Activated B cell treated with CpG ODN at 0.5 μM for 24 hours (primary cell): ENCODE measurements at regions not wholly inside any gene's neighbourhood (a gene's known extent, or its start where the extent isn't known, plus 50 kb on each side); places are given as distances from the start of the nearest gene placed in this dataset.

Experiments used
- ATAC-seq: fragments of 200-7000 bp; cut with Tn5 transposase; one replicate; pipeline ENCODE4 v1.10.0; 2021; ENCODE audit warnings: low read depth, mild to moderate bottlenecking, moderate library complexity
- CTCF ChIA-PET: fragments of 350-600 bp; sonication (Branson Sonifier 250); formaldehyde crosslinking; loops from one replicate; lab custom pipeline; 2021; ENCODE audit warnings: antibody characterized with exemption; lab: Charles Lee
- POLR2A ChIA-PET: fragments of 350-600 bp; sonication (Branson Sonifier 250); formaldehyde crosslinking; loops from one replicate; lab custom pipeline; 2021; ENCODE audit warnings: antibody characterized with exemption; lab: Charles Lee
- DNase-seq: peaks from one replicate; pipeline ENCODE4 v3.0.0; 2022
- H3K27ac Mint-ChIP-seq: one replicate; pipeline ENCODE4 v1.8.0; 2020; ENCODE audit warnings: mixed read lengths
- H3K27me3 Mint-ChIP-seq: one replicate; pipeline ENCODE4 v1.8.0; 2021; ENCODE audit warnings: mixed read lengths
- H3K36me3 Mint-ChIP-seq: one replicate; pipeline ENCODE4 v1.8.0; 2021; ENCODE audit warnings: low read depth, mixed read lengths
- H3K4me1 Mint-ChIP-seq: one replicate; pipeline ENCODE4 v1.8.0; 2021; ENCODE audit warnings: mixed read lengths
- H3K4me3 Mint-ChIP-seq: one replicate; pipeline ENCODE4 v1.8.0; 2020; ENCODE audit warnings: mild to moderate bottlenecking, mixed read lengths
- H3K9me3 Mint-ChIP-seq: one replicate; pipeline ENCODE4 v1.8.0; 2020; ENCODE audit warnings: mixed read lengths
- intact Hi-C: fragments of 100-400 bp; cut with micrococcal nuclease; formaldehyde crosslinking; loops from one replicate; pipeline ENCODE4 v1.15.1; 2024
- TF ChIP-seq, protein P1 (sequence below): fragments of 200-600 bp; IDR thresholded peaks from one replicate; pipeline ENCODE4 v1.8.0; 2022; ENCODE audit warnings: antibody characterized with exemption, mild to moderate bottlenecking

- peaks cover 7% of the 10 kb centered on the region for H3K27me3 Mint-ChIP-seq
- H3K36me3 Mint-ChIP-seq = no peaks in the 10 kb centered on the region
- TF ChIP-seq, protein P1, sequence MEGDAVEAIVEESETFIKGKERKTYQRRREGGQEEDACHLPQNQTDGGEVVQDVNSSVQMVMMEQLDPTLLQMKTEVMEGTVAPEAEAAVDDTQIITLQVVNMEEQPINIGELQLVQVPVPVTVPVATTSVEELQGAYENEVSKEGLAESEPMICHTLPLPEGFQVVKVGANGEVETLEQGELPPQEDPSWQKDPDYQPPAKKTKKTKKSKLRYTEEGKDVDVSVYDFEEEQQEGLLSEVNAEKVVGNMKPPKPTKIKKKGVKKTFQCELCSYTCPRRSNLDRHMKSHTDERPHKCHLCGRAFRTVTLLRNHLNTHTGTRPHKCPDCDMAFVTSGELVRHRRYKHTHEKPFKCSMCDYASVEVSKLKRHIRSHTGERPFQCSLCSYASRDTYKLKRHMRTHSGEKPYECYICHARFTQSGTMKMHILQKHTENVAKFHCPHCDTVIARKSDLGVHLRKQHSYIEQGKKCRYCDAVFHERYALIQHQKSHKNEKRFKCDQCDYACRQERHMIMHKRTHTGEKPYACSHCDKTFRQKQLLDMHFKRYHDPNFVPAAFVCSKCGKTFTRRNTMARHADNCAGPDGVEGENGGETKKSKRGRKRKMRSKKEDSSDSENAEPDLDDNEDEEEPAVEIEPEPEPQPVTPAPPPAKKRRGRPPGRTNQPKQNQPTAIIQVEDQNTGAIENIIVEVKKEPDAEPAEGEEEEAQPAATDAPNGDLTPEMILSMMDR = no peak
- H3K9me3 Mint-ChIP-seq = no peaks in the 10 kb centered on the region
- peaks cover 5% of the 10 kb centered on the region for H3K4me1 Mint-ChIP-seq
- CTCF ChIA-PET = no interaction called here
- H3K4me3 Mint-ChIP-seq = no peak overlapping the region
- intact Hi-C loops = no loop called here
- ATAC-seq (no peak), DNase-seq (no peak)
- H3K27ac Mint-ChIP-seq = no peak overlapping the region
- POLR2A ChIA-PET = no interaction called here
Measured at GRCh38 chr20:62566266-62566665, 76.0 kb upstream of the SLCO4A1 start.

- H3K27me3 Mint-ChIP-seq = peaks cover 7% of the 10 kb centered on the region
- H3K9me3 Mint-ChIP-seq = no peaks in the 10 kb centered on the region
- no peak overlapping the region for H3K4me3 Mint-ChIP-seq
- TF ChIP-seq, protein P1 = no peak
- ATAC-seq = no peak
- ChIA-PET CTCF (no interaction called here), POLR2A (no interaction called here)
- no peaks in the 10 kb centered on the region for H3K36me3 Mint-ChIP-seq
- H3K27ac Mint-ChIP-seq = no peak overlapping the region
- H3K4me1 Mint-ChIP-seq = no peaks in the 10 kb centered on the region
- no peak for DNase-seq
- intact Hi-C loops = no loop called here
Measured at GRCh38 chr20:62566771-62567170, 75.5 kb upstream of the SLCO4A1 start.

DNA sequence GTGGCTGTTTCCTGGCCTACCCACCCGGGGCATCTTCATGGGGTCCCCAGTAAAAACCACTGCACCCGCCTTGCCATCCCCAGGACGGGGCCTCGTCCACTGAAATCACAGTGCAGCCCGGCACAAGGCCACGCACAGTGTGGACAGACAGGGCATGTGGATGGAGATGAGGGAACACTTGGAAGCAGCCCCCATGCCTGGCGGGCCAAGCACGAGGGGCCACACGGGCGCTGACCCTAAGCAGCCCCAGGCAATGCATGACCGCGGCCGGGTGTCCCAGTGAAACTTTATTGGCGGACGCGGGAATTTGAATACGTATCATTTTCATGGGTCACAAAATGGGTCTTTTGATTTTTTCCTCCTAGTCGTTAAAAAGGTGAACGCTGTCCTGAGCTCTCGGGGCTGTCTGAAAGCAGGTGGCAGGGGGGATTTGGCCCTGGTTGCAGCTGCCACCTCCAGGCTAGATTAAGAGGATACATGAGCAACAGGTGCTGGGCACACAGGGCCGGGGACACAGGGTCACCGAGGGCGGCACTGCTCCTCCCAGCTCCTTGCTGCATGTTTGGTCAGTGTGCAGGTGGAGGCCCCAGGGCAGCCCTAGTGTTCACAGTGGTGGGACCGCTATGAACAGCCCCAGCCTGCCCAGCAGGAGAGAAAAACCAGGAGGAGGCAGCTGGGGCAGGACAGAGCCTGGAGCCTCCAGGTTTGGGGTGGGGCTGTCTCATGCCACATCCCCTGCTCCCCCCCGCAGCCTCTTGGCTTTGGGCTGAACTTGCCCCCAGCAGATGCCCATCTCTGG, 74.9 kb upstream of the SLCO4A1 start:
- Mint-ChIP-seq H3K9me3 (no peaks in the 10 kb centered on the region), H3K27me3 (peaks cover 7% of the 10 kb centered on the region), H3K4me3 (no peak overlapping the region), H3K4me1 (peaks cover 2% of the 10 kb centered on the region), H3K27ac (no peak overlapping the region), H3K36me3 (no peaks in the 10 kb centered on the region)
- DNase-seq (no peak), ATAC-seq (no peak)
- intact Hi-C loops = no loop called here
- CTCF ChIA-PET = no interaction called here
- TF ChIP-seq, protein P1 = no peak
- POLR2A ChIA-PET = no interaction called here

GRCh38 chr20:62568045-62568389, 74.3 kb upstream of the SLCO4A1 start:
- Mint-ChIP-seq H3K9me3 (no peaks in the 10 kb centered on the region), H3K36me3 (no peaks in the 10 kb centered on the region), H3K4me1 (peaks cover 2% of the 10 kb centered on the region), H3K27me3 (peaks cover 7% of the 10 kb centered on the region), H3K4me3 (no peak overlapping the region), H3K27ac (no peak overlapping the region)
- TF ChIP-seq, protein P1 = no peak
- ChIA-PET CTCF (no interaction called here), POLR2A (no interaction called here)
- DNase-seq (no peak), ATAC-seq (no peak)
- intact Hi-C loops = no loop called here

- DNase-seq (no peak), ATAC-seq (no peak)
- peaks cover 2% of the 10 kb centered on the region for H3K4me1 Mint-ChIP-seq
- ChIA-PET CTCF (no interaction called here), POLR2A (no interaction called here)
- H3K4me3 Mint-ChIP-seq = no peak overlapping the region
- intact Hi-C loops = no loop called here
- TF ChIP-seq, protein P1 = no peak
- no peak overlapping the region for H3K27ac Mint-ChIP-seq
- H3K36me3 Mint-ChIP-seq = no peaks in the 10 kb centered on the region
- H3K27me3 Mint-ChIP-seq = peaks cover 16% of the 10 kb centered on the region
- H3K9me3 Mint-ChIP-seq = no peaks in the 10 kb centered on the region
Measured at GRCh38 chr20:62569615-62570014, 72.7 kb upstream of the SLCO4A1 start.
